NCI-H82 (cell line): ENCODE measurements at regions not wholly inside any gene's neighbourhood (a gene's known extent, or its start where the extent isn't known, plus 50 kb on each side); places are given as distances from the start of the nearest gene placed in this dataset.

Experiments used
- DNase-seq: peaks from one replicate; lab custom pipeline; 2025; lab: John Stamatoyannopoulos, UW

DNA sequence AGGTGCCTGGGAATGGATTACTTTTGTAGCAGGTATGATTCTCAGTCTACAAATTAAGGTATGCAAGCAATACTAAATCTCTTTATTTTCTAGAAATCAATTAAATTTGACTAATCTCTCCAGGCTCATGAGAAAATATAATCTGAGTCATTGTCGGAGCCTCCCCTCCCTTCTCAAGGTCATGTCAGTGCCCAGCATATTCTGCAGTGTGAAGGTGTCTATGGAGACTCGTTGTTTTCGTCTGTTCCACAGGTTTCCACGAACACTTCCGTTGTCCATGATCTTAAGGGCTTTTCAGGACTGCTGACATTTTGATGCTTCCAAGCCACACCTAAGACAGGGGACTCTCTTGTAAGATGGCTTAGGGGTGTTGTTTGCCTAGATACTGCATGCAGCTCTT, 56.6 kb upstream of the SCOC start:
- DNase-seq, result no peak

DNA sequence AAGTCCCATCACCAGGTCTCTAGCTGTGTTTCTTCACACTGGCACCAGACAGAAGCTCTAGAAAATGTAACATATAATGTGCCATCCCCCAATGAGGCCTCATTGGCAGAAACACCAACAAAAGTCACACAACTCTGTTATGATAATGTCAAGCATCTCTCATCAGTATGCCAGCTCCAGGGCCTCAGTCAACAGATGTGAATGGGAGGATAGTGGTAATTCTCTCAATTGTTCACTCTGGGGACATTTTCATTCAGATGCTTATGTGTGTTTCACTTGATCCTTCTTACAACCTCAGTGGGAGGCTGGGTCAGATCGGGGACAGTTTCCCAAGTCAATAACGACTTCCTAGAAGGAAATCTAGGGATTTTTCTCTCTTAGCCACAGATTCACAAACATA, 57.5 kb upstream of the SCOC start:
- no peak for DNase-seq

DNA sequence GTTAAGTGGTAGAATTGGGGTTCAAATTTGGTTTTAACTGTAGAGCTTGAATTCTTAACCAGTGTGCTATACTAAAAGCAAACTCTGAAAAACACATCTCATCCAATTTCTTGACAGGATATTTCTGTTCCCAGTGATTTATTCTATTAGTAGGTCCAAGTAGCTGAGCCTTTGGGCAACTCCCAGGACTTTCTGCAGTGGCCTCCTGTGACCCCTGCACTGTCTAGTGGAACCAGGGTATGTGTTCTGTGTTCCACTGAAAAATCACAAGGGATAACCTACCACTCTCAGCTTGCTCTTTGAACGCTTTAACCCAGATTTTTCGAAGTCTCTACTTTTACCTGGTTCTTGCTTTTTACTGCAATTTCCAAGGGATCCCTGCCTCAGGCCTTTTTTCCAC, 58.0 kb upstream of the SCOC start:
- DNase-seq, result no peak

DNA sequence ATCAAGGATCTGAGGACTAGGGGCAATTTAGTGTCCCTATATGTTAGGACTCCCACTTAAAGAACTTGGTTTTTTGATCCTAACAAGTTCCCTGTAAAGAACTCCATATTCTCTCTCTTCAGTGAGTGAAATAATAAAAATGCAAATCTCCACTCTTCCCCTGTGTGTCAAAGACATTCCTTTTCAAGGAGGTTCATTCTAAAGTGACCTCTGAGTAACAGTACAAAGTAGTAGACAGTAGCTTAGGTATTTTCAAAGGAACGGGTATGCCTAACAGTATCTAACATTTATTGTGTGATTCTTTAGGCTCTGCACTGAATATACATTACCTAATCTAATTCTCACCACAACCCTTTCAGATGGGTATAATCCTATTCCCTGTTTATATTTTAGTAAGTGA, 58.4 kb upstream of the SCOC start:
- DNase-seq, result no peak

DNA sequence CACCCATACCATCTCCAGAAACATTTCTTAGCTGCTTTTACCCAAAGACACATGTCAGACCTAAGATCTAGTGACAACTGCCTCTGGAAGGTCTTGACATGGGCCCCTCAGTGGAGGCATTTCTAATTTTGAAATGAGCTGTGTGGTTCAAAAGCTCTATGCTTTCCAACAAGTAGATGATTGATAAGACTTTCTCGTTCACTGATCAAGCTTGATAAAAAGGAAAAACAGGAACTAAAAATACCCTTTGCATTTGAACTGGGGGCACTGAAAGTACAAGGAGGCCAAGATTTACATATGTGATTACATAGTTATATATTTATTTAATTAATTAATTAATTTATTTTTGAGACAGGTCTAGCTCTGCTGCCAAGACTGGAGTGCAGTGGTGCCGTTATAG, 61.3 kb upstream of the SCOC start:
- no peak for DNase-seq

DNA sequence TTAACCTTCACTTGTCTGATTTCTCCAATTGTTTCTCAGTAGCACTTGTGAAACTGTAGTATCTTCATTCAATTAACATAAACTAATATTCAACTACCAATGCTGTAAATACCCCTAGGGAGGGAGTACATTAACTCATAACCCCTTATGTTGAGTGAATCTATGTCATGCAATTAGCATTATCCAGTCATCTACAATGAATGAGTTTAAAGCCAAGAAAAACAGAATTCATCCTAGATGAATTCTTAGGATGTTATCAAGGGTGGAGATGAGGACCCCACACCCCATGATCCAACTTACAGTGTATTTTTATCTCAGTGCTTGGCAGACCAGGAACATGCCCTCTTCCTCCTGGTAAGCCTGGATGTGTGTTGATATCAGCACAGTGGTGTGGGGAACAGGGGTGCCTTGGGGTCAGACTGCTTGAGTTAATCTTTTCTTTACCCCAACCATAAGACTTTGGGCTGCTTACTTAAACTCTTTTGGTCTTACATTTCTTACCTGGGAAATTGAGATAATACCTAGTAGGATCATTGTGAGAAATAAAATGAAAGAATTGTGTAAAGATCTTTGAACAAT, 62.1 kb upstream of the SCOC start:
- DNase-seq, result no peak

DNA sequence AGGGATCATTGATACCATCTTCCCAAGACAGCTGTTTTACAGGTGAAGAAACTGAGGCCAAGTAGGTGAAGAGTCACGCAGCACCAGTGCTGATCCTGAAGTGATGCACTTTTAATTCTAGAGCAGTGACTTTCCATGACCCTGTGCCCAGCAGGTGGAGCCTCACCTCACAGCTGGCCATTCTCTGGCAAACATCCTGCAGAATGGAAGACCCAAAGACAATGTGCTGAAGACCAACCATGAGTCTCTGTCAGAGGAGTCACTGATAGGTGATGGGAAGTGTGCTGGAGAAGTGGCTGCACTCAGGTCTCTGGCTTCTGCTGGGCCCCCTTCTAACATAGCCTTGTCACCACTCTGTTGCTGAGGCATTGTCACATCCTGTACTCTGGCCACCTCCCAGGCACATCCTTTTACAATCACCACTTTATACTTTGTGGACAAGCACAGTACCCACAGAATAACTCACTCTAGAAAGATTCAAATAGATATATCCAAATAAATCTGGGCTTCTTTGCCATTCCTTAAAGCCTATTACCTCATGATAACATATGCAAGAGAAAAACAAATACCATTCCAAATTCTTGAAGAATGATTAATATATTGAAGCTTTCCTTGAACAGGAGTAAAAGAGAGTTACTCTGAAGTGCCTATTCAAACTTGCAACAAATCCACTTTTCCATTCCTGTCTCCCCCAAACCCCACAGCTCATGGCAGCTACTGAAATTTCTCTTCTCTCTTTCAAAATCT, 64.1 kb upstream of the SCOC start:
- DNase-seq, result no peak

DNA sequence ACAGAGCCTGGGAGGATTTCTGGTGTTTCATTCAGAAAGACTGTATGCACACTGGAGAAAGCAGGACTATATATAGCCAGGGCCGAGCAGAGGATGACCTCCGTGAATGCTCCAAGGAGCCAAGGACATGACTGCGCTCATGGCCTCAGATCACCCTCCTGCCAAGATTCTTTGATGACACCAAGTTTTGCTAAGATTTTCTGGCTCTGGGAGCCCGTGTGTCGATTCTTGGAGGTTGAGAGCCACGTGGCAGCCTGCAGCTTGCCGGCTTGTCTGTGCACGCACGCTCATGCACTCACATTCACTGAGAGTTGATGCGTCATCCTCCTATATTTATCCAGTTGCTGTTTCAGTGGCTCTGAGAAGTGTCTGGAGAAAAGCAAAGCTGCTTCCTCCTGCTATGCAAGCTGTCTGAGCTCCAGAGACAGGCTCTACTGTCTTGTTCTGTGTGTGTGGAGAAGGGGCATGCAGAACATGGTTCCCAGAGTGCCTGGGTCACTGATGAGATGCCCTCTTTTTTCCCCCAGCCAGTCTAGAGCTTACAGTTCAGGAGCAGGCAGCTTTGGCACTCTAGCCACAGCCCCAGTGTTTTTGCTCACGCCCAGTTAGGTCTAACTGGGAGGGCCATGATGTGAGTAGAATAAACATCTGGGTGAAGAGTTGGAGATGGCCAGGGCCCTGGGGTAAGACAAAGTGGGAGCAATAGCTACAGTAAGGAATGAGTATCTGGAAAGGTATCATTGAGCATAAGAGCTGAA, 64.9 kb upstream of the SCOC start:
- DNase-seq, result no peak

DNA sequence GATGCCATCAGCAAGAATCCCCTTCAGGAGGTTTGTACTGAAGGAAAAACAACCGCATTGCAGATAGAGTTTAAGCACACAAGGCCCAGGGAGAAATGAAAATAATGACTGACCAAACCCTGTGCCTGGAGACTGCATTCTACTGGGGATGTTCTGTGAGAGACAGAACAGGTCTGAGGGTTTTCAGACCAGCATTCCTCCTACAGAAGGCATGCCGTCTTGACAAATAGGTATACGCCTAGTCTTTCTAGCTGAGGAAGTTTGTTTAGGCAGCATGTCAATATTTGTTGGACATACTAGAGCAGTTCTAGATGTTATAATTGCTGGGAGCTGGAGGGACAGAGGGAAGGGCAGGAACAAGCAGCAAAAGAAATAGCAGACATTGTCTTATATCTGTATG, 68.4 kb upstream of the SCOC start:
- no peak for DNase-seq

DNA sequence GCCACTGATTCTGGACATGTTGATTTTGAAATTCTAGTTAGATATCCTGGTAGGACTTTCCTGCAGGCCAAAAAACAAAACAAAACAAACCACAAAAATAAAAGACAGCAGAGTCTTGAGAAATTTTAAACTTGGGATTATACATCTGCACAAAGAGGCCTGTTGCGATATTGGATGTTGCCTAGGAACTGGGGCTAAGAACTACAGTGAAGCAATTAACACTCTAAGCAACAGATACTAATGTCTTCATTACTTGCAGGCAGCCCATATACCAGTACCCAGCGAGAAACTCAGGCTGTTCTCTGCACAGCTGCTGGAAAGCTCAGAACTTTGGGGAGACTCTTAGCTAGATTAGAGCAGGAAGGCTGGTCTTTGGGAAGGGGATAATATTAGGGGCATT, 69.1 kb upstream of the SCOC start:
- no peak for DNase-seq

DNA sequence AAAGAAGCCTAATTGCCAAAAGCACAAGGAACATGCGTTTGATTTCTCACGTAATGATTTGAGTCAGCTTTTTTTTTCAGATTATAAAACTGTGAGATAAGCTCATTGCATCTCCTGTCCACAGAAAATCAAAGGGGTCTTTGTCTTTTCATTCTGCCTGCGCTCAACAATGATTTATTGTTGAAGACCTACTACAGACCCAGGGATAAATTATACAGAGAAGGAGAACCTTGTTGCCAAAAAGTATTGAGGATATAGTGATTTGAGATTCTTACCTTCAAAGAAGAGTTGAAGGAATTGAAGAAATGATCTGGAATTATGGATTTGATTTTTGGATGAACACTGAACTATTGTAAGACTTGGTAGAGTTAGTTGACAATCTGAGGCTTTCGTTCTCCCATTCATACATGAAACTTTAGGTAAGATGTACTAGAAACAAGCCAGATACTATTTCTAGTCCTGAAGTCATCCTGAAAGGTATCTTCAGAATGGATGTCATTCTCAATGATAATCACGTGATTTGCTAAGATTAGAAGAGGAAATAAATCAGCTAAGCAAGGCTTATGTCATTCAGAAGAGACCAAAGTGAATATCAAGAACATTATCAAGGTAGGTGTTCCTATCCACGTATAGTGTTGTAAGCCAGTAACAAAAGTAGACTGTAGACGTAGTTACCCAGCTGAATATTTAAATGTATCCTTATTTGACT, 71.1 kb upstream of the SCOC start:
- no peak for DNase-seq

DNA sequence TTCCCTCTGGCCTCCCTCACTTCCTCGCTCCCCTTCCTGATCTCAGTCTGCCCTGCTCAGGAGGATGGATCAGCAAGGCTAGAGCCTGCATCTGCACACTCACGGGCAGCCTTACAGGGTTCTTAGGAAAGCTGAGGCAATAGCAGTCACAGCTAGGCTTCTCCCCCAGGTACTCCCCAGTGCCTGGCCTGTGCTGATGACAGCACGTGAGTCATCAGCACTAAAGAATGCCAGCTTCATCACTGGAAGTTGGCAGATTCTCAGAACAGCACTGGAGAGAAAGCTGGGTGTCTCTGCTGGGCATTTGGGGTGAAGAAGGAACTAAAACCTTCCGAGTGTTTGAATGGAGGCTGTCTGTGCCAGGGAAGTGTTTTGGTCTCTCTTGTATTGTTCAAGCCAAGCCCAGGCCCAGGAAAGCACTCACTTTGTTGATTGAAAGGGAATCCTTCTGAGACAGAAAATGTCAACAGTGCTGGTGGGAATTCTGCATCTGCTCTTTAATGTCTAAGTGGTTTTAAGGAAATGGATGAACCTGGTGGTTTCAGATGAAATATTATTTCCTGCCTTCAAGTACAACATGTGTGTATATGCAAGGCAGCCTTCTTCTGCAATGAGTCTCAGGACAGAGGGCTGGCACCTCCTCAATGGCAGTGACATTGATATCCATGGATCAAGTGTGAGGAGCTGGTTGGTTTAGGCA, 73.0 kb upstream of the SCOC start:
- no peak for DNase-seq

DNA sequence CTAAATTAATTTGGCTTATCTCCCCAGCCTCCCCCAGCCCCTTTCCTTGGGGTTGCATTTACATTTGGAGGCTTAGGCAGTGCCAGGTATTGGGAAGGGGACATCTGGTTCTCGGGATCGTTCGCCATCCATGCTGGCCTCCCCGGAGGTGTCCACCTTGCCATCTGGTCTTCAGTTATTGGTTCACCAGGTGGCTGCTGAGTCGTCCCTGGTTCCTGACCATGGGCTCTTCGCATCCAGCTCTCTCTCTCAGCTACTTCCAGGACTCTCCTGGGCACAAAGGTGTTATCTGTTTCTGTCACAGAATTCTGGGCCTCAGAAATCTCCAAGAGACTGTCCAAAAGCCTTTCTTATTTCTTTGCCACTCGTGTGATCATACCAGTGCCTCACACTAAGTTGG, 75.4 kb upstream of the SCOC start:
- DNase-seq, result no peak

DNA sequence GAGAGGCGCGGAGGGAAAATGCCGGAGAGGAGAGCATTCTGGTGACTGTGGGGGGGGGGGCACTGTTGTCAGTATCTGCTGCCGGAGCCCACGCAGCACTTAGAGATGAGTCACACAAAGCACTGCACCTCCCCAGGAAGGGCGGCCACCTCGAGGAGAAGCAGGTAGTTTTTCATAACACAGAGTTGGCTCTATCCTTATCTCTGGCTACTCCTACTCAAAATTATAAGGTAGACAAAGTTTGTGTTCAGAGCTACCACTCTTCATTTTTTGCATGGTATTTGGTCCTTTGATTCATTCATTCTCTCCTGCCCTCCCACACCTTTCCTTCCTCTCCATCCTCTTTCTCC, 76.2 kb upstream of the SCOC start:
- DNase-seq, result no peak

DNA sequence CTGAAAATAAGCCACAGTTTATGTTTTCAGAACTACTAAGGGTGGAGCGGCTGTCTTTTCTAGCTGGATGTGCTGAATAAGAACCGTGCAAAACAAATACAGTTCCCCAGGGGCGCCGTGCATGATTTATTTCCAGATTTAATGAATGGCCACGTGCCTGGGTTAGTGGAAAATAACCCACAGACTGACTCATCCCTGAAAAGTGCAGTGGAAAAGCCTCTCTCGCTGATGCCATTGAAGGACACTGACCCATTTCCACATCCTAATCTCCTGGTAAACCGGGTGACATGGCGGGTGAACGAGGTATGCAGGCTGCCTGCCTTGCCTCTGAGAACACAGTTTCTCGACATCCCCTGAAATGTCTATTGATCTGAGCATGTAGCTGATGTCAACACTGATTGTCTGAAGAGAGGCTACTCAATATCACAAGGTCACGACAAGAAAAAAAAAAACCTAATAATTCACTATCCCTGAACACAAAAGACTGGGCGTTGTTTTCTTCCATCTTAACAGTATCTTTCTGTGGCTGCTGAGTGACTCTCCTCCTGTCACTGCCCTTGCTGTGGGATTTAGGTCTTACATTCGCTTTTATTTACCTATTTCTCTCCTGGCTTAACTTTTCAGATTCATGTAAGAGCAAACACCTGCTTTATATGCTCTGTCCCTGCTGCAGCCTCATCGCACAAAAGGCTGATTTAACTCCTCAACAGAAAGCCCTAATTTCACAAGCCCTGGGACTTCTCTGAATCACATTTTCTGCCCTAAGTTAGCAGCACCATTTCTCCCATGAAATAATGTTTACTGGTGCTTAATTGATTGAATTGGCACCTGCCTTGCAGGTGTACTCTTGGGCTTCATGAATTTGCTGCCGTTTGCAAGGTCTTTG, 76.9 kb upstream of the SCOC start:
- DNase-seq, result no peak

DNA sequence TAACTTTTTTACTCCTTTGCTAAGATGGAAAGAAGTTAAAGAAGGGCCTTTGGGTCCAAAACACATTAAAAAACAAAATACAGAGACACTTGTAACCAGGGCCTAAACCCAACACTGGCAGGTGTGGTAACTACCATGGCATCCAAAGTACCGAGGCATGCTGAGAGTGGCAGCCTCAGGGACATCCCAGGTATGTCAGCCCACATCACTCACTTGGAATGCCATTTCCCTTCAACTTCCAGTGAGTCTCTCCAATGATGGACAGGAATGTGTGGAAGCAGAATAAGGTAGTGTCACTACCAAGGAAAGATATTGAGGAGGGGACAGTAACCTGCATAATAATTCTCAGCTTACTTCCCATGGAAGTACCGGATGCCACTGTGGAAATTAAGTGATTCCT, 79.5 kb upstream of the SCOC start:
- DNase-seq, result no peak

DNA sequence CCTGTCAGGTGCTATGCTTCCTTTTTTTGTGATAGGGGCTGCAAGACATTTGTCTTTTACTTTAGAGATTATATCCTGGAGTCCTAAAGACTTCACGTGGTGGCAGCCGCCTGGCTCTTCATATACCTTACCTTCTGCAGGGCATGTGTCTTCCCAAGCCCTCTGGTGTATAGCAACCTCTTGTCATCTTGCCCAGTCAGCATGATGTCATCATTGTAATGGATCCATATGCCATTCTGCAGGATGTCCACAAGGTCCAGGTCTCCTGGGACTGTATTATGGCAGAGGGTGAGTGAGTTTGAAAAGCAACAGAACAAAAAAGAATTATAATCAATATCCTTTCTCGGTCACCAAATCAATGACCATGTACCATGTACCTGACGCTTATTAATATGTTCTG, 82.2 kb upstream of the SCOC start:
- no peak for DNase-seq

DNA sequence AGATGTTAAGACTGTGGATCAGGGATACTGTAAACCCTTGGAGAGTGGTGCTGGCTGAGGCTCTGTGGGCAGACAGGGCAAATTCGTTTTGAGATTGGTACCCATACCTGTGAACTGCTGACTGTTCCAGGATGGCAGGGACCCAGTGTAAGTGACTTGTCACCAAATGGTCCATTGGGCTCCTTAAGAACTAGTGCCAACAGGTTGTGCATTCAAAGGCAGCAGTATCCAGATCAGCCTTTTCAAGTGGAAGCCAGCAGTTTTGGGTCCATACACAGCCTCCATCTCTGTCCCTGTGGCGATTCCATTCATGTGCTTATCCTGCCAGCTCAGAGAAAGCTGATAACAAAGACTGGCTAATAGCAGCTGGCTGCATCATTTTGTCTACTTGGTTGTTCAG, 84.0 kb upstream of the SCOC start:
- DNase-seq, result peak; percentile 3

DNA sequence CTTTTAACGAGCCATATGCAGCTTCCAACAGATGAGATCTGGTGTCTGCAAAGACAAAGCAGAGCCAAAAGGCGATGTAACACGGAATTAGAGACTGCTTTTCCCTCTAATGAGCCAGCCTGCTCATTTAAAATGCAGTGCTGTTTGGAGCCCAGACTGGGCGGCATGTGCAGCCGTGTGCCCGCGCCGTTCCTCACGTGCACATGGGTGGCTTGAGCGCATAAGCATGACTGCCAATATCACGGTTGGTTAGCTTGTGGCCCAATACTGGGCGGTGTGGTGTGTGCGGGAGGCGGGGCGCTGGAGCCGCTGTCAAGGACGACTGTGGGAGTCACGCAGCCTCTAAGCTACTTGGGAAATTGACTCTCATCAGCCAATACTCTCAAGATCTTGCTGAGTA, 87.0 kb upstream of the SCOC start:
- DNase-seq, result peak; percentile 29

DNA sequence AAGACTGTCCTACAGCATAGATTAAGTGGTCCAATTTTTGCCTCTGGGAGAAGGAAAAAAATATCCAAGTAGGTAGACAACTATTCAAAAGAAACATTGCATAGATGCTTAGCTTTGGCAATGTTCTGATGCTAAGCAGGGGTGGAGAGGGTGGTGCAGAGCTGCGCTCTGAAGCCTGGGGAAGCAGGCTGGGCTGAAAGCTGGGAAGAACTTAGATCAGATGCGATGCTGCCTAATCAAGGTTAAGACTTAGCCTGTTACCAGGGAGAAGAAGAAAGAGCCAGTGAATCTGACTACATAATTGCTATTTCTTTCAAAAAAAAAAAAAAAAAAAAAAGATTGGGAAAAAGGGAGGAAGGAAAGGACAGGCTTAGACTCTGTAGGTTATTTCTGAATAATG, 89.0 kb upstream of the SCOC start:
- no peak for DNase-seq

DNA sequence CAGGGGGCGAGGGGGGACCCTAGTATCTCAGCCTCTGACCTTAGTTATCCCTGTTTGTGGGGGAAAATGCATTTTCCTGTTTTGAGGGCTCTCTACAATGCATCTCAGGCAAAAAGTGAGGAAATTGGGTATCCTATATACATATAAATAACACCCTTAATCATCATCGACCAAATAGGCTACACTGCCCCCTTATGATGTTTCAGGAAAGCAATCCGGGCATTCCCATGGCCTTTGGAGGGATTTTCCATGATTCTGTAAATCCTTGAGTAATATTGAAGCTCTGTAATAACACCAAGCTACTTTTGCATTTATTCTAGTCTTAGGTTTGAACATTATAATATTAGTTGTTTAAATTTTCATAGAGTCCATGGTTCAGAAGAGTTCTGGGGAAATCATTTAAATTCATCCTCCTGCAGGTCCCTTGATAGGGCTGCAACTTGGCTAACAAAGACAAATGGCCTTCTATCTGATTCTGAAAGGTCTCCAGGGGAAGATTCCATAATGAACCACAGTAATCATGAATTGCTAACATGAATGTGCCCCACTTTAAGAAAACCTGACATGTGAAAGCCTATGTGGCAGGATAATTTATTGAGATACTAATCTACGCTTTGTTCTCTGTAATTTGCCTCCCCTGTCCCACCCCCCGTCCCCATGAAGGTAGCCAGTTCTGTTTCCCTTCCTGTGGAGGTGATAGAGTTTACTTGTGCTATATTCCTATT, 91.5 kb upstream of the SCOC start:
- no peak for DNase-seq
